NCI-H2029 treated with DMSO at 0.1 percent for 48 hours (cell line): ENCODE measurements at regions not wholly inside any gene's neighbourhood (a gene's known extent, or its start where the extent isn't known, plus 50 kb on each side); places are given as distances from the start of the nearest gene placed in this dataset.

Experiments
- DNase-seq: peaks from one replicate; lab custom pipeline; 2025; lab: John Stamatoyannopoulos, UW

DNA sequence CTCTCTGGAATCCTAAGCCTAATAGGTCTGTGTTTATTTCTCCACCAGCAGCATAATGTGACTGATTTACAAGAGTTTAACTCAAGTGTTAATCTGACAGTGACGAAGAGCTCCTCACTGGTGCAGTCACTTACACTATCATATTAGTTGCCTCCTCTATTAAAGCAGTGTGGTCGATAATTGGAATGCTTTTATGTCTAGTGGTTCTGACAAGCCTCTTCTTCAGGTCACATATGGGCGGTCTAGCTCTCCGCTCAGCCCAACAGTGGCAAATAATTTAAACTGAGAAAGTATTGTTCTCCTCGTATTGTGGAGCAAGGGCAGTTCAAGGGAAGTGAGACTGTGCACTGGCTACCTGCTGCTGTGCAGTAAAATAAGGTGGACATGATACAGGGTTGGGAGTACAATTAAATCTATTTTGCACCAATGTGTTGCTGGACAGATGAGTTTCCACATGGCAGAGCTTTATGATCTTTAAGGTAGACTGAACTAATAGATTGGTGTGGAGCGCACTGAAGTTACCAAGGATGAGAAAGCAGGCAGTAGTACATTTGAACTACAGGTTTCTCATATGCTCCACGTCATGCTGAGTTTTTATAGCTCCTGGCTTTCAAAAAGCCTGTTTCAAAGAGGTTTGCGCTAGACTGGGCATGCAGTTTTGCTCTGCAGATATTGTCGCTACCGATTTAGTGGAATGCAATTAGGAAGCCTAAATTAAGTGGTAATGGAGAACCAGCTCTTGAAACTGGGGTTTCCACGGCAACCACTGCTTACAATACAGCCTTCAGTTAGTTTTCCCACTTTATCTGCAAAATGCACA is 151.7 kb upstream of the POU3F3 start:
- no peak for DNase-seq

GRCh38 chr2:104703669-104704068 is 150.2 kb upstream of the POU3F3 start:
- no peak for DNase-seq

GRCh38 chr2:104704496-104705245 is 149.2 kb upstream of the POU3F3 start:
- DNase-seq, result no peak

DNA sequence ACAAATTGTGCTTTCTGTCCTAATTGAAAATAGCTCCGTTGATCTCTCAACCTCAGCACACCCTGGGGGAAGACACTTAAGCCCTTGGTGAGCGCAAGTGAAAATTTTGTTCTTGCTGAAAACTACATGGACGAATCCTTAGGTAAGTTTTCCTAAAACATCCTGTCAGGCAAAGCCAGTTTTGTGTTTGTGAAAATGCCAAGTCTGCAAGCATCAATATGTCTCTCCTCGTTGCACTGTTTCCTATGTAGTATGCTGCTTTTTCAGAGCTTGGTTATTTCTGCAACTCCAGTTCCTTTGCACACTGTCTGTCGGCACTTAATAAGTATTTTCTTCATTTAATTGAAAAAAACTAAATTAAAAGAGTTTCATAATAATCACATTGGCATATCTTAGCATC is 146.9 kb upstream of the POU3F3 start:
- DNase-seq, result no peak

GRCh38 chr2:104708967-104709366 is 144.9 kb upstream of the POU3F3 start:
- DNase-seq, result no peak

GRCh38 chr2:104716061-104716460 is 137.9 kb upstream of the POU3F3 start:
- no peak for DNase-seq

- no peak for DNase-seq
Measured at GRCh38 chr2:104733226-104733943, 120.5 kb upstream of the POU3F3 start.

DNA sequence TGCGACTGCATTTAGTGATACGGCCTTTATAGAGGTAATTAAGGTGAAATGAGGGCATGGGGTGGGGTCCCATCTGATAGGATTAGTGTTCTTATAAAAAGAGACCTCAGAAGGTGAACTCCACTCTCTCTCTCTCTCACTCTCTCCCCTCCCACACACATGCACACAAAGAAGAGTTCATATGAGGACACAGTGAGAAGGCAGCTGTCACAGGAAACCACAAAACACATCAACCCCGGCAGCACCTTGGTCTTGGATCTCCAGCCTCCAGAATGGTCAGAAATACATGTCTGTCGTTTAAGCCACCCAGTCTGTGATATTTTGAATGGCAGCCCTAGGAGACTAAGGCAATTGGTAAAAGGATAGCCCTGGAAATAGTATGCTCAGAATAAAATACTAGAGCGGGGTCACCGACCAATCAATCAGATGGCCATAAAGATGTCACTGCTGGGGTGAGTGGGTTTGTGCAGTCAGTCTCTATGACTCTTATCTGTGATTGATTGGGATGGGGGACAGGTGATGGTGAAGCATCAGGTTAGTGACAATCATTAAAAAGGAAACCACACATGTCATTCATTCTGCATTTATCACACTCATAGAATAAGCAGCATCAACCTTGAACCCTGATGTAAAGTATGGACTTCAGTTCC is 118.9 kb upstream of the POU3F3 start:
- no peak for DNase-seq

DNA sequence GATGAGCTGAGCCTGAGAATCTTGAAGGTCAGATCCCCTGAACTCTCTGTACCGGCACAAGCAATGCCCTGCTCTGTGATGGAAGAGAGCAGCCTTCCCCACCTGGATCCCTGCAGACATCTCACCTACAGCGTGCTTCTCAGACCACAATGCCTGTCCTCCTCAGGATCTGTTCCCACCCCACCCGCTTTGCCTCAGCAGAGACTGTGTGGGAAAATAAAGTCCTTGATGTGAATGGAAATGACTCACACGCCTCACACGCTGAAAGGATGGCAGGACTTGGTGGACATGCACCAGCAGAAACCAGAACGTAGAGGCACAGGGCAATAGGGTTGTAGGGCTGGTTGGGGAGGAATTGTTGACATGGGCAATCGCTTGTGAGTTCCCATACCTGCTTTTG is 117.9 kb upstream of the POU3F3 start:
- no peak for DNase-seq

GRCh38 chr2:104741860-104742259 is 112.1 kb upstream of the POU3F3 start:
- DNase-seq, result no peak

DNA sequence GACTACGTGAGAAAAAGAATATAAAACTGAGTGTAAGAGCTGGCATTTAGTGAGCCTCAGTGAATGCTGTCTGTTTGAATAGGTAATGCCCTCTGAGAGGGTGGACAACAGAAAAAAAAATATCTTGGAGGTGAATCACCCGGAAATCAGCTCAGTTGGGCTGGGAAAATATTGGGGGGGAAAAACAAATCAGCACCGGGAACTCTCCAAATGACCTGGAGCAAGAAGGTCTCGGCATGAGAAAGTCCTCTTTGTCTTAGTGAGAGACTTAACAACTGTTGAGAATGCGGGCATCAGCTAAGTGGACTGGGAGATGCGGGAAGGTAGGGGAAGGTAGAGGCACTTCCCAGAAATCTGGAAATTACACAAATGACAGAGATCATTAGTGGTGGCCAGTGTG is 109.4 kb upstream of the POU3F3 start:
- no peak for DNase-seq

DNA sequence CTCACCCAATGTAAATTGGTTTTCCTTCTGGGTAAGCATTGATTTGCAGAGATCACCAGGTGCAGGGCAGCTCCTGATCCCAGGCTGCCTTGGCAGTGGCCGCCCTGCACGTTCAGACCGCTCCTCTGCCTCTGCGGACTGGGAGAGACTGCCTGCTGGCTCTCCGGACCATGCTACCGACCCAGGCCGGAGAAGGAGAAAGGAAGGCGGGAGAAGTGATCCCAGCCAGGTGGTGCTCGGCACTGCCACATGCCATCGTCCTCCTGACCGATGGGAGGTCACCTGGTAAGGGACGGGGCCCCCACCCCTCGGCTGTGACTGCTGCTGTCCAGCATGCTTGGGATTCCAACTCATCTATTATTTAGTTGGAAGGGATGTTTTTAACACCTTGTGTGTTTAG is 108.1 kb upstream of the POU3F3 start:
- DNase-seq, result no peak

DNA sequence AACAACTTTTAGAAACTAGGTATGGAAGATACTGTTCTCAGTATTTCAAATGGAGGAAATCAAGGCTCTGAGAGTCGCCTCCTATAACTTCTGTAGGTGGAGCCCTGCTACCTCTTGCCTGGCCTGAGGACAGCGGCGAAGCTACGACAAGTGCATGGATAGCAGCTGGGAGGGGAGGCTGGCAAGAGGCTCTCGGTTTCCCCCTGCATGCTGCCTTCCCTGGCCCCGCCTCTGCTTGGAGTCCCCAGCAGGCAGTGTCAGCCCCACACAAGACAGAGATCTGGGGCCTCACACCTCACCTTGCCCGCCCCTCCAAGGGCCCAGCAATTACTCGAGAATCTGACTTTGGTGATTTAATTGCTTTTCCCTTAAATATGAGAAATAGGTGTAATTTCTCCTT is 107.6 kb upstream of the POU3F3 start:
- DNase-seq, result no peak

- DNase-seq, result no peak
Measured at GRCh38 chr2:104746858-104747257, 107.1 kb upstream of the POU3F3 start.

DNA sequence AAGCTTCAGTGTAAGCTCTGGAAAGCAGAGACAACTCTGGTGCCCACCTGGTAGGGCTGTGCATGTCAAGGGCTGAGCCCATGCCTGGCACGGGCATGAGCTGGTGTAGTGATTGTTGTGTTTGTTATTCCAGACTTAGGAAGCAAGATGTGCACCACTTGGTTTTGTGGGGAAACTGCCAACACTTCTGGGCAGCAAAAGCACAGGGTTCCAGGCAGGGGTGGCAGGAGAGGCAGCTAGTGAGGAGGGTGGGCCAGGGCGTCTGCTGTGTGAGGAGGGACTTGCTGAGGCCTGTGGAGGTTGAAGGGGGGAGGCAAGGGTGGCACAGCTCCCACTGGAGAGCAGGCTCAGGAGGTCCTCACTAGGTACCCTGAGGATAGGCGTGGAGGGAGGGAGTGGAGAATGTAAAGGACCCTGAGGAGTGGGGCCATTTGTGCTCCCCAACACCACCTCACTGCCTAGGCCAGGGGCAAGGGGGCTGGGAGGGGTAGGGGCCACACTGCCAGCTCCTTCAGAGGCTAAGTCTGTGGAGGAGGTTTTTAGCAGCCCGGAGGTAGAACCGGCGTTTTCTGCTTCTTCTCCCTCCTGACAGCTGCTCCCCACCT is 104.0 kb upstream of the POU3F3 start:
- no peak for DNase-seq

DNA sequence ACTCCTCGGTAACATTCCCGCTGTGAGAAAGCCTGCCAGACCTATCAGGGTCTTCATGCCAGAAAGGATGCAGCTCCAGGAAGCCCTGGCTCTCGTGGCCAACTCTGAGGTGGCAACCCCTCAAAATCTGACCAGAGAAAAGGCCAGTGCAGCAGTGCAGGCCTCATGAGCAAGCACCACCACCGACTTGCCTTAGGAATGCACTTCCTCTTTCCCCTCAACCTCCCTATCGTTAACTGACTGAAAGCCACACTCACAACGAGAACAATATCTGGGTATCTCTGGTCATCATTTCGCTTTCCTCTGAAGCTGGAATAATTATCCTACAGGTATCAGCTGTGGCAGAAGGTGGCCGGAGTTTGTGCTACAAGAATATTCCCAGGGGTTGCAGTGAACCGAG is 101.4 kb upstream of the POU3F3 start:
- no peak for DNase-seq

DNA sequence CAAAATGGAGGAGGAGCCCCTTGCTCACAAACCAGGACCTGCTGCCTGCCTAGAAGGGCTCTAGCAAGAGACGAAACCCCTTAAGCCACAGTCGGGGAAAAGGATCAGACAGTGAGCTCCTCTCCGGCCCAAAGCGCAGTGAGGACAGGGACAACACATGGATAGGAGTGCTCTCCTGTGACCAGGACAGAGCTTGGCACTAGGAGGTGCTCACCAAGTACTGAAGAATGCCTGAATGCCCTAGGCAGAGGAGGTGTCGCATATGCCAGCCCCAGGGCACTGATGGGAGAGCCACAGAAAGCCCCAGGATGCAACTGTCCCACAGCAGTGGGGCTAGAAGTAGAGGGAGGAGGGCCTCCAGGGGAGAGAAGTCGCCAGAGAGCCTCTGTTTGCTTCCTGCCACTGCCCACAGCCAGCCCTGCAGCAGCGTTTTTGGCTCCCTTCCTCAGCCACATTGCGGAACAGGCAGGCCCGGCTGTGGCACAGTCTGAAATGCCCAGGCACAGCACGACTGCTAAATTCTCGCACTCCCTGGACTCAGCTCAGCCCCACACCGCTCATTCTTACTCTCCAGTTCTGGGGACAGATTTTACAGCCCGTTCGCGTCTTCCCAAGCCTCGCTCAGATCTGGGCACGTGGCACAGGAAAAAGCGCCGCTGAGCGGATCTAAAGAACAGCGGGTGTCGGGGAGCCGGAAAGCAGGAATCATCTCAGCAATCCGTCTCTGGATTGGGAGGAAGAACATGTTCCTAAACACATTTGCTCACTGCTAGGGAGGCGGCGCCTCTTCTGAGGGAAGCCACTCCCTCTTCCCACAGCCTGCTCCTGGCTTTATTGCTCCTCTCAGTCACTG is 98.7 kb upstream of the POU3F3 start:
- no peak for DNase-seq

GRCh38 chr2:104756118-104756517 is 97.8 kb upstream of the POU3F3 start:
- no peak for DNase-seq

DNA sequence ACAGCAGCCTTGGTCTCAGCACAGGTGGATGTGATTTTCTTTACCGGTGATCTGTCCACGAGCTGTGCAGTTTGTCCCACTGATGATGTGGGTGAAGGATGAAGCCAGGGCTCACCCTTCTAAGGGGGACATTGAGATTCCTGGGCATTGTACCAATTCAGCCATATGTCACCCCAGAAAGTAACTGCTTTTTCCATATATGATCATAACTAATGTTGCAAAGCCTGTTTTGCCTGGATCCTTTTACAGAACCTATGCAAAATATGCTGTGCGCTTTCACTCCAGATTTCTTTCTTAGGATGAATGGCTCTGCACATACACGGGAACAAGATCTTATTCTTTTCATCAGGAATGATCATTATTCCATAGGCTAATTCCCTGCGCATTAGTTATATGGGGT is 96.9 kb upstream of the POU3F3 start:
- no peak for DNase-seq

- DNase-seq, result no peak
Measured at GRCh38 chr2:104758199-104758620, 95.7 kb upstream of the POU3F3 start.

GRCh38 chr2:104762031-104762430 is 91.9 kb upstream of the POU3F3 start:
- no peak for DNase-seq
